RWPE2 (cell line): ENCODE measurements at regions not wholly inside any gene's neighbourhood (a gene's known extent, or its start where the extent isn't known, plus 50 kb on each side); places are given as distances from the start of the nearest gene placed in this dataset.

Experiments used
- ATAC-seq: fragments of 200-7000 bp; cut with Tn5 transposase; 3 replicates; pipeline ENCODE4 v1.9.1; 2021; ENCODE audit warnings: low read depth
- DNase-seq: peaks from one replicate; pipeline ENCODE4 v3.0.0-alpha.2; 2020; ENCODE audit warnings: low spot score
- H3K27ac ChIP-seq: fragments of 450-650 bp; 2 replicates; pipeline ENCODE4 v1.5.1; 2017; ENCODE audit warnings: mild to moderate bottlenecking; ENCODE audit not compliant: poor library complexity, severe bottlenecking
- H3K27me3 ChIP-seq: fragments of 250-450 bp; sonication (Bioruptor Pico); 2 replicates; pipeline ENCODE4 v1.5.1; 2021; ENCODE audit warnings: mild to moderate bottlenecking, moderate library complexity; ENCODE audit not compliant: insufficient read depth, poor library complexity, severe bottlenecking
- H3K36me3 ChIP-seq: fragments of 250-450 bp; sonication (Bioruptor Pico); 2 replicates; pipeline ENCODE4 v1.5.1; 2020; ENCODE audit warnings: low read depth, mild to moderate bottlenecking, moderate library complexity
- H3K4me1 ChIP-seq: fragments of 250-450 bp; sonication (Bioruptor Pico); 2 replicates; pipeline ENCODE4 v1.5.1; 2021; ENCODE audit warnings: mild to moderate bottlenecking, moderate library complexity; ENCODE audit not compliant: insufficient read depth, poor library complexity, severe bottlenecking
- H3K4me3 ChIP-seq: fragments of 250-450 bp; sonication (Bioruptor Pico); 2 replicates; pipeline ENCODE4 v1.5.1; 2021; ENCODE audit warnings: mild to moderate bottlenecking, moderate library complexity; ENCODE audit not compliant: severe bottlenecking
- H3K9me3 ChIP-seq: fragments of 250-450 bp; sonication (Bioruptor Pico); 2 replicates; pipeline ENCODE4 v1.5.1; 2021; ENCODE audit warnings: mild to moderate bottlenecking, moderate library complexity; ENCODE audit not compliant: severe bottlenecking
- TF ChIP-seq, protein P1 (sequence below): fragments of 450-650 bp; IDR thresholded peaks from one replicate; pipeline ENCODE4 v1.5.1; 2017; ENCODE audit warnings: mild to moderate bottlenecking, moderate library complexity; ENCODE audit not compliant: poor library complexity, severe bottlenecking

DNA sequence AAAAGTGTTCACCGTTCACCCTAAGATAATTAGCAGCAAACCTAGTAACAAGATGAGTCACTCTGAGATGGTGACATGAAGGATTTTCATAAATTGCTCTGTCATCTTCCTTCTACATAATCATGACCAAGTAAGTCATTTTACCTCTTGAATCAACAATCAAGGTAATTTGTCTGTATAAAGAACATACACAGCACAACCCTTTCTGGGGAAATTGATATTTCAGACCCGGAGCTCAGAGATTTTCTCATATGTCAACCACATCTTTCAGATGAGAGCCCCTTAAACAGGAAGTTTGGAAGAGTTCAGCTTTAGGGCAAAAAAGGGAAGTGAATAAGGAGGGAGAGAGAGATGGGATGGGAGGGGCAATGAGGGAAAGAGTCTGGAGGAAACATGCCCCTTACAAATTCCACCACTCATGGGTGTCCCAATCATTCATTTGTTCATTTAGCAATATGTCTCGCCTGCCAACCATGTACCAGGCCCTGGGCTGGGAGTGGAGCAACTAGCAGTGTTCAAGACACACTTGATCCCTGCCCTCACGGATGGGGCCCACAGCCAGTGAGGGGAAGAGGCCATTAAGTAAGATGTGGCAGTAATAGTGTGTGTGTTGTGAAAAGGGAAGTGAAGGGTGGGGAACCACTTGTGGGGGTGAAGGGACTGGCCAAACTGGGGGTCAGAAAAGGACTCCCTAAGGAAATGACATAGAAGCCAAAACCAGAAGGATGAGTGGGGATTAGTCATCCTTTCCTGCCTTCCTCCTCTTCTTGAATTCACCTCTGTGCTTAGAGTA is 190.9 kb downstream of the MAFB start:
- H3K4me3 ChIP-seq = no peak overlapping the region
- peaks cover 28% of the 10 kb centered on the region for H3K4me1 ChIP-seq
- H3K36me3 ChIP-seq = no peaks in the 10 kb centered on the region
- DNase-seq = no peak
- H3K27ac ChIP-seq = peak overlapping the region; percentile 30
- H3K27me3 ChIP-seq = no peaks in the 10 kb centered on the region
- H3K9me3 ChIP-seq = no peaks in the 10 kb centered on the region
- ATAC-seq = peak; percentile 15; the same call in 1 of the 3 replicates
- TF ChIP-seq, protein P1, sequence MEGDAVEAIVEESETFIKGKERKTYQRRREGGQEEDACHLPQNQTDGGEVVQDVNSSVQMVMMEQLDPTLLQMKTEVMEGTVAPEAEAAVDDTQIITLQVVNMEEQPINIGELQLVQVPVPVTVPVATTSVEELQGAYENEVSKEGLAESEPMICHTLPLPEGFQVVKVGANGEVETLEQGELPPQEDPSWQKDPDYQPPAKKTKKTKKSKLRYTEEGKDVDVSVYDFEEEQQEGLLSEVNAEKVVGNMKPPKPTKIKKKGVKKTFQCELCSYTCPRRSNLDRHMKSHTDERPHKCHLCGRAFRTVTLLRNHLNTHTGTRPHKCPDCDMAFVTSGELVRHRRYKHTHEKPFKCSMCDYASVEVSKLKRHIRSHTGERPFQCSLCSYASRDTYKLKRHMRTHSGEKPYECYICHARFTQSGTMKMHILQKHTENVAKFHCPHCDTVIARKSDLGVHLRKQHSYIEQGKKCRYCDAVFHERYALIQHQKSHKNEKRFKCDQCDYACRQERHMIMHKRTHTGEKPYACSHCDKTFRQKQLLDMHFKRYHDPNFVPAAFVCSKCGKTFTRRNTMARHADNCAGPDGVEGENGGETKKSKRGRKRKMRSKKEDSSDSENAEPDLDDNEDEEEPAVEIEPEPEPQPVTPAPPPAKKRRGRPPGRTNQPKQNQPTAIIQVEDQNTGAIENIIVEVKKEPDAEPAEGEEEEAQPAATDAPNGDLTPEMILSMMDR = no peak

DNA sequence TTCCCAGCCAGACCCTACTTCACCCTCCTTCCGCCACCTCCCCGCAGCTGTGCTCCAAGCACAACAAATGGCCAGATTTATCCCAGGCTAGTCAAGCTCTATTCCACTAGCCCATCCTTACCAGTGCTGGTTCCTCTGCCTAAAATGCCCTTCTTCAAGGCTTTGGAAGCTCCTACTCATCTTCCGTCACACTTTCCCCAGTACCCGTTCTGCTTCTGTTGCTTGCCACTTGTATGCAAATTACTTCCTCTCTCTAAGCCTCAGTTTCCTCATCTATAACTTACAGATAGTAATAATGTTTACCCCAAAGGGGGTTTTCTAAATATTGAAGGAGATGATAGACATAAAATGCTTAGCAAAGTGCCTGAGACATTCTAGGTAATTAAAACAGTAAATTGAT is 193.1 kb downstream of the MAFB start:
- H3K4me3 ChIP-seq = no peak overlapping the region
- H3K27me3 ChIP-seq = no peaks in the 10 kb centered on the region
- TF ChIP-seq, protein P1 = no peak
- no peak overlapping the region for H3K27ac ChIP-seq
- DNase-seq (no peak), ATAC-seq (no peak)
- no peaks in the 10 kb centered on the region for H3K36me3 ChIP-seq
- H3K4me1 ChIP-seq = peaks cover 35% of the 10 kb centered on the region
- H3K9me3 ChIP-seq = no peaks in the 10 kb centered on the region

DNA sequence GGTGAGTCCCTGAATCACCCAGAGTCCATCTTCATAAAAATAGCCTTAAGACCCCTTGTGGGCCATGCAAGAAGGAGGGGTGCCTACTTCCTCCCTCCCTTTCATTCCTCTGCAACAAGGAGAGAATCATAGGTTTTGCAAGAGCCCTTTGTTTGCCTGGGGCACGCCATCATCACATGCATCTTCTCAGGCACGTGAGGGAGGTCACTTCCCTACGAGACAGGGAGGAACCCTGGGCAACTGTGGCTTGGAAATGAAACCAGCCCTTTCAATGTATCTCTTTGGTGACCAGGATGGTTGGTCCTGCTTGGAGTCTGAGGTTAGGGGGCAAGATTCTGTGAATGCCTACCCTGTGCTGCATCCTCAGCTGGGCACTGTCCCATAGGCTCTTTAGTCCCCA is 194.8 kb downstream of the MAFB start:
- TF ChIP-seq, protein P1 = no peak
- no peak overlapping the region for H3K4me3 ChIP-seq
- ATAC-seq (no peak), DNase-seq (no peak)
- peaks cover 49% of the 10 kb centered on the region for H3K4me1 ChIP-seq
- H3K9me3 ChIP-seq = no peaks in the 10 kb centered on the region
- H3K27ac ChIP-seq = peak overlapping the region; percentile 58
- H3K27me3 ChIP-seq = no peaks in the 10 kb centered on the region
- no peaks in the 10 kb centered on the region for H3K36me3 ChIP-seq

GRCh38 chr20:40493549-40493948 is 195.5 kb downstream of the MAFB start:
- peak; percentile 89 for ATAC-seq
- TF ChIP-seq, protein P1 = no peak
- DNase-seq = no peak
- Histone ChIP-seq H3K27ac (peak overlapping the region; percentile 58), H3K4me1 (peaks cover 45% of the 10 kb centered on the region), H3K27me3 (no peaks in the 10 kb centered on the region), H3K36me3 (no peaks in the 10 kb centered on the region), H3K9me3 (no peaks in the 10 kb centered on the region), H3K4me3 (no peak overlapping the region)

GRCh38 chr20:40493071-40493470 is 196.0 kb downstream of the MAFB start:
- DNase-seq = peak; percentile 94
- H3K36me3 ChIP-seq = no peaks in the 10 kb centered on the region
- H3K4me3 ChIP-seq = no peak overlapping the region
- peak overlapping the region; percentile 58 for H3K27ac ChIP-seq
- TF ChIP-seq, protein P1 = no peak
- H3K4me1 ChIP-seq = peaks cover 40% of the 10 kb centered on the region
- H3K9me3 ChIP-seq = no peaks in the 10 kb centered on the region
- H3K27me3 ChIP-seq = no peaks in the 10 kb centered on the region
- peak; percentile 38 for ATAC-seq
